ENCODE measurements at regions not wholly inside any gene's neighbourhood (a gene's known extent, or its start where the extent isn't known, plus 50 kb on each side); places are given as distances from the start of the nearest gene placed in this dataset.

- no peak overlapping the region for H3K4me3 ChIP-seq (replicated peaks; ENCODE audit: low read depth, low read length)
- no peak for DNase-seq (ENCODE audit: low read depth)
- TF ChIP-seq CTCF (IDR thresholded peaks at IDR 0.05; ENCODE audit: low read length, missing control alignments): no peak
Observed at GRCh38 chr11:31871310-31872075, 60.4 kb upstream of the PAX6 start.

- TF ChIP-seq CTCF (IDR thresholded peaks at IDR 0.05; ENCODE audit: low read length, missing control alignments): peak; percentile 79
- no peak overlapping the region for H3K4me3 ChIP-seq (replicated peaks; ENCODE audit: low read depth, low read length)
- DNase-seq (ENCODE audit: low read depth): peak; percentile 58
Observed at GRCh38 chr11:31870609-31871309, 59.6 kb upstream of the PAX6 start.

GRCh38 chr11:31869986-31870385, 58.9 kb upstream of the PAX6 start:
- H3K4me3 ChIP-seq (replicated peaks; ENCODE audit: low read depth, low read length): no peak overlapping the region
- DNase-seq (ENCODE audit: low read depth): no peak
- no peak for TF ChIP-seq CTCF (IDR thresholded peaks at IDR 0.05; ENCODE audit: low read length, missing control alignments)

- no peak overlapping the region for H3K4me3 ChIP-seq (replicated peaks; ENCODE audit: low read depth, low read length)
- TF ChIP-seq CTCF (IDR thresholded peaks at IDR 0.05; ENCODE audit: low read length, missing control alignments): no peak
- no peak for DNase-seq (ENCODE audit: low read depth)
Observed at GRCh38 chr11:31865606-31866300, 54.6 kb upstream of the PAX6 start.

- no peak for TF ChIP-seq CTCF (IDR thresholded peaks at IDR 0.05; ENCODE audit: low read length, missing control alignments)
Observed at GRCh38 chr11:31863170-31863832, 52.2 kb upstream of the PAX6 start.

GRCh38 chr11:31861011-31861410, 49.9 kb upstream of the PAX6 start:
- H3K4me3 ChIP-seq (replicated peaks; ENCODE audit: low read depth, low read length): no peak overlapping the region
- TF ChIP-seq CTCF (IDR thresholded peaks at IDR 0.05; ENCODE audit: low read length, missing control alignments): no peak
- no peak for DNase-seq (ENCODE audit: low read depth)

More at GRCh38 chr11:31863170-31863832, 52.2 kb upstream of the PAX6 start:
- no peak for DNase-seq (ENCODE audit: low read depth)
- no peak overlapping the region for H3K4me3 ChIP-seq (replicated peaks; ENCODE audit: low read depth, low read length)
